Colonic mucosa (tissue), 4 donors: ENCODE measurements at regions not wholly inside any gene's neighbourhood (a gene's known extent, or its start where the extent isn't known, plus 50 kb on each side); places are given as distances from the start of the nearest gene placed in this dataset.

ENCODE experiments used
- DNase-seq: peaks from one replicate; pipeline ENCODE4 v3.0.0-alpha.2; 2020
- H3K27ac ChIP-seq: fragments of 200-600 bp; one replicate; pipeline ENCODE4 v1.8.0; 2021
- H3K27me3 ChIP-seq: fragments of 200-600 bp; one replicate; pipeline ENCODE4 v1.8.0; 2021
- H3K36me3 ChIP-seq: fragments of 200-600 bp; one replicate; pipeline ENCODE4 v1.8.0; 2021
- H3K4me1 ChIP-seq: fragments of 200-600 bp; one replicate; pipeline ENCODE4 v1.8.0; 2021; ENCODE audit warnings: mild to moderate bottlenecking
- H3K4me3 ChIP-seq: fragments of 200-600 bp; one replicate; pipeline ENCODE4 v1.8.0; 2021
- H3K9ac ChIP-seq, 2 donors: one replicate each; pipeline ENCODE4 v1.7.0; 2013; ENCODE audit warnings: control low read depth in 2 of 2, low read depth in 2 of 2, low read length in 2 of 2
- H3K9me3 ChIP-seq: fragments of 200-600 bp; one replicate; pipeline ENCODE4 v1.8.0; 2021
- intact Hi-C: fragments of 100-400 bp; cut with DNase I; formaldehyde crosslinking; loops from one replicate; pipeline ENCODE4 v1.14.1; 2022
- TF ChIP-seq, protein P1 (sequence below): fragments of 200-600 bp; IDR thresholded peaks from one replicate; pipeline ENCODE4 v1.8.0; 2022; ENCODE audit warnings: antibody characterized with exemption, mild to moderate bottlenecking
- donor health status: healthy.
- donor health status: DM: no; HTN: no; CAD: no.
- donor health status: DM: no; HTN: no; CAD: no.

GRCh38 chr1:185533596-185533995, 200.6 kb upstream of the HMCN1 start:
- Histone ChIP-seq H3K27me3 (no peaks in the 10 kb centered on the region), H3K36me3 (no peaks in the 10 kb centered on the region), H3K9me3 (no peaks in the 10 kb centered on the region), H3K4me3 (no peak overlapping the region), H3K9ac (no peak overlapping the region), H3K4me1 (no peaks in the 10 kb centered on the region), H3K27ac (no peak overlapping the region)
- no peak for DNase-seq
- intact Hi-C loops = no loop called here
- TF ChIP-seq, protein P1, sequence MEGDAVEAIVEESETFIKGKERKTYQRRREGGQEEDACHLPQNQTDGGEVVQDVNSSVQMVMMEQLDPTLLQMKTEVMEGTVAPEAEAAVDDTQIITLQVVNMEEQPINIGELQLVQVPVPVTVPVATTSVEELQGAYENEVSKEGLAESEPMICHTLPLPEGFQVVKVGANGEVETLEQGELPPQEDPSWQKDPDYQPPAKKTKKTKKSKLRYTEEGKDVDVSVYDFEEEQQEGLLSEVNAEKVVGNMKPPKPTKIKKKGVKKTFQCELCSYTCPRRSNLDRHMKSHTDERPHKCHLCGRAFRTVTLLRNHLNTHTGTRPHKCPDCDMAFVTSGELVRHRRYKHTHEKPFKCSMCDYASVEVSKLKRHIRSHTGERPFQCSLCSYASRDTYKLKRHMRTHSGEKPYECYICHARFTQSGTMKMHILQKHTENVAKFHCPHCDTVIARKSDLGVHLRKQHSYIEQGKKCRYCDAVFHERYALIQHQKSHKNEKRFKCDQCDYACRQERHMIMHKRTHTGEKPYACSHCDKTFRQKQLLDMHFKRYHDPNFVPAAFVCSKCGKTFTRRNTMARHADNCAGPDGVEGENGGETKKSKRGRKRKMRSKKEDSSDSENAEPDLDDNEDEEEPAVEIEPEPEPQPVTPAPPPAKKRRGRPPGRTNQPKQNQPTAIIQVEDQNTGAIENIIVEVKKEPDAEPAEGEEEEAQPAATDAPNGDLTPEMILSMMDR = no peak

DNA sequence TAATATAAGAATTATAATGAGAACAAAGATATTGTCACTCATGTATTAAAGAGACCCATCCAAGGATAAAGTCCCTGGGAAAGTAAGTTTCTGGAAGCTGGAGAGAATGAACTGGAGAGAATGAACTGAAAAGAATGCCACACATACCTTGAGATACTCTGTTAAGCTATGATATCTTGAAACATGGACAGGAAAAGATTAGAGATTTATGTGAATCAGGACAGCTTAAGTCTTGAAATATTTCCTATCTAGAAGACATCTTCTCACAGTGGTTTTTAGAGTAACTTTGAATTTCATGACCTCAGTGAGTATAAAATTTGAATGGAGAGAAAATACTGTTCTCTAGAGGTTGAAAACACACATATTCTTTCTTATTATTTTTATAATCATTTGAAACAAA, 201.3 kb upstream of the HMCN1 start:
- Histone ChIP-seq H3K9ac (no peak overlapping the region), H3K9me3 (no peaks in the 10 kb centered on the region), H3K4me1 (no peaks in the 10 kb centered on the region), H3K36me3 (no peaks in the 10 kb centered on the region), H3K4me3 (no peak overlapping the region), H3K27ac (no peak overlapping the region), H3K27me3 (no peaks in the 10 kb centered on the region)
- TF ChIP-seq, protein P1 = no peak
- intact Hi-C loops = no loop called here
- DNase-seq = no peak

- no peak for DNase-seq
- intact Hi-C loops = no loop called here
- Histone ChIP-seq H3K9me3 (no peaks in the 10 kb centered on the region), H3K9ac (no peak overlapping the region), H3K27ac (no peak overlapping the region), H3K27me3 (no peaks in the 10 kb centered on the region), H3K36me3 (no peaks in the 10 kb centered on the region), H3K4me3 (no peak overlapping the region), H3K4me1 (no peaks in the 10 kb centered on the region)
- TF ChIP-seq, protein P1 = no peak
Observed at GRCh38 chr1:185531838-185532237, 202.4 kb upstream of the HMCN1 start.

- Histone ChIP-seq H3K9me3 (no peaks in the 10 kb centered on the region), H3K4me1 (no peaks in the 10 kb centered on the region), H3K27me3 (no peaks in the 10 kb centered on the region), H3K36me3 (no peaks in the 10 kb centered on the region), H3K4me3 (no peak overlapping the region), H3K9ac (no peak overlapping the region), H3K27ac (no peak overlapping the region)
- TF ChIP-seq, protein P1 = no peak
- intact Hi-C loops = no loop called here
- DNase-seq = no peak
Observed at GRCh38 chr1:185530215-185530614, 204.0 kb upstream of the HMCN1 start.

GRCh38 chr1:185529673-185530072, 204.5 kb upstream of the HMCN1 start:
- no peak overlapping the region for H3K27ac ChIP-seq

More at GRCh38 chr1:185529673-185530072, 204.5 kb upstream of the HMCN1 start:
- Histone ChIP-seq H3K27me3 (no peaks in the 10 kb centered on the region), H3K9ac (no peak overlapping the region), H3K4me3 (no peak overlapping the region), H3K4me1 (no peaks in the 10 kb centered on the region), H3K36me3 (no peaks in the 10 kb centered on the region), H3K9me3 (no peaks in the 10 kb centered on the region)
- intact Hi-C loops = no loop called here
- no peak for DNase-seq
- TF ChIP-seq, protein P1 = no peak
